ENCODE measurements at regions not wholly inside any gene's neighbourhood (a gene's known extent, or its start where the extent isn't known, plus 50 kb on each side); places are given as distances from the start of the nearest gene placed in this dataset.
"Not testable (repeated sequence)": the region's sequence is repeated elsewhere in the genome, so short reads cannot be mapped to it uniquely, and the experiment has no call there.

GRCh38 chr10:52952391-52953055, 179.9 kb upstream of the MBL2 start:
- DNase-seq (ENCODE audit: low spot score), result no peak

- no peak for DNase-seq (ENCODE audit: low spot score)
These were observed 179.2 kb upstream of the MBL2 start for GRCh38 chr10:52951824-52952223.

DNA sequence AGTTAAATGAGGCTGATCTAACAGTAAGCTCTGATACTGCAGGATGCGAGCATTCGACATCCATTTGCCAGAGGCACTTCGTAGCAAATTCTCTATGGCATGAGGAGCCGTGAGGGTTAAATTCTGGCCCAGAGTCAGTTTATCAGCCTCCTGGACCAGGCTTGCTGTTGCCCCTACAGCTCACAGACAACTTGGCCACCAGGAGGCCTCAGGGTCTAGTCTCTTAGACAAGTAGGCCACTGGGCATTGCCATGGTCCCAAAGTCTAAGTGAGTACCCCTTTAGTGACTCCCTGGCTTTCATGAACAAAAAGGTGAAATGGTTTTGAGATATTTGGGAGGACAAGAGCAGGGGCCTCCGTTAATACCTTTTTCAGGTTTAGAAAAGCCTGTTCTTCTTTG, 178.0 kb upstream of the MBL2 start:
- no peak for DNase-seq (ENCODE audit: low spot score)

DNA sequence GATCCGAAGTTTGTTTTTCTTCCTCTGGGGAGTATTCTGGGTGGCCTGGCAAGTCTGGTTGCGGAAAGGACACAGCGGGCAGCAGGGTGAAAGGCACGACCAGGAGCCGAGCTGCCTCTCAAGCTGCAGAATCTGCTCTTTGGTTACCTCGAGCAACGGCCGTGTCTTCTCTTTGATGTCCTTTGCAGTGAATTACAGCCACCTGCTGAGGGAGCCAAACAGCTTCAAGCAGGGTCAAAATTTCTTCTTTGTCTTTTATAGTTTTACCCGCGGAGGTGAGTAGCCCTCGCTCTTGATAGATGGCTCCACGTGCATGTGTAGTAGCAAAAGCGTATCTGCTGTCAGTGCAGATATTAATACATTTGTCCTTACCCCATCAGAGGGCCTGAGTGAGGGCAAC, 177.3 kb upstream of the MBL2 start:
- DNase-seq (ENCODE audit: low spot score), result no peak

DNA sequence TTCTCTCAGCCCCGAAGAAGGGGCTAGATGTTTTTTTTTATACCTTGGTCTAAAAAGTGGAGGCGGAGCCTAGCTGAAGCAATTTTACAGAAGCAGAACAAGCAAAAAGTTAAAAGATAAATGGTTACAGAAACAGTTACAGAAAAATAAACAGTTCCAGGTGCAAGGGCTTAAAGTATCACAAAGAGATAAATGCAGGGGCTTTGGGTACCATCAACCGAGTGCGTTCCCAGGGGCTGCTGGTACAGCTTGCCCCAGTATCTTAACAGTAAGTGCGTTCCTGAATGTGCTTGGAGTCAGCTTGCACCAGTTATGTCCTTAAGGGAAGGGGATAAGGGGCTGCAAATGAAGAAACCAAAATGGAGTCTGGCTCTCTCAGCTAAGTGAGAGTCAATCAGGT, 173.9 kb upstream of the MBL2 start:
- DNase-seq (ENCODE audit: low spot score), result no peak

GRCh38 chr10:52945521-52945920, 172.9 kb upstream of the MBL2 start:
- DNase-seq (ENCODE audit: low spot score), result not testable (repeated sequence)

DNA sequence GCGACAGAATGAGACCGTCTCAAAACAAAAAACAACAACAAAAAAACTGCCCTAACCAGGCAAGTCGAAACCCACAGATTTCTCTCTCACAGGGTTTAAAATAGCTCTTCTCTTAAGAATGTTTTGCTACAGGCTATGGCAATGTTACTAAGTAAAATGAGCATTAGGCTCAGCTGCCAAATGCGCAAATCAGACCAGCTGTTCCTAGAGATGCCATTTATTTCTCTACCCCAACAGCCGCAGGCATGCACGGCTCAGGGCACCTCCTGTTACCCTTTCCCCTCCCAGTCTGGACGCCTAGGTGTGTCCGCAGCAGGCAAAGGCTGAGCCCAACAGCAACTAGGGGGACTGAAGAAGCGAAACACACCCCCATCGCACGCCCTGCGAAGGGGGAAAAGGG, 168.3 kb upstream of the MBL2 start:
- no peak for DNase-seq (ENCODE audit: low spot score)

GRCh38 chr10:52939894-52940293, 167.3 kb upstream of the MBL2 start:
- no peak for DNase-seq (ENCODE audit: low spot score)

GRCh38 chr10:52933748-52934147, 161.2 kb upstream of the MBL2 start:
- DNase-seq (ENCODE audit: low spot score), result no peak

DNA sequence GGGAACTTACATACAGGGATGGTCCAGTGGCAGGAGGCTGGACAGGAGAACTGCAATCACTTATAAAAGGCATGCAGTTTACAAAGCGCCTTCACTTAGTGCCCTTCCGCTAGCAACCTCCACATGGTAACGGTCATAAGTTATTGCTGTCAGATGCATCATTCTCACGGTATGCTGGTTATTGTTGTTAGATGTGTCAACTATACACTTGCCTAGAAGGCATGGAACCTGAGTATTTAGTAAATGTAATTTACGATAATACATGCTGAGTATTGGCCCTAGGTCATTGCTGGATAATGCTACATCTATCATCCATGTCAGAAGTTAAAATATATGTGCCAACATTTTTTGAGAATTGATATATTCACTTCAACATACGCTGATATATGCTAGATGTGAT, 155.1 kb upstream of the MBL2 start:
- no peak for DNase-seq (ENCODE audit: low spot score)

DNA sequence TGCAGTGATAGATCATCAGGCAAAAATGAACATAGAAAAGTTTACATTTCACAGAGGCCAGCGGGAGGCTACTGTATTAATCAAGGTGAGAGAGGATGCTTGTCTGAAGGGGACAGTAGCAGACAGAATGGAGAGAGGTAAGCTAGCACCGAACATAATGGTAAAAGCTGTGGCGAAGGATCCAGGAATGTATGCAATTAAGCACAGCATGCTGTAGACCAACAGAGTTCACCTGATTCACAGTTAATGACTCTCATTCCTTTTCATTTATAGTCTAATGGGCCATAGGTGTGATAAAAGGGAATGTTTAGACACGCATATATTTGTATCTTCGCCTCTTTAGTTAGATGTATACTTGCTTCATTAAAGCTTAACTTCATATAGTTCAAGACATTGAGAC, 150.9 kb upstream of the MBL2 start:
- no peak for DNase-seq (ENCODE audit: low spot score)

DNA sequence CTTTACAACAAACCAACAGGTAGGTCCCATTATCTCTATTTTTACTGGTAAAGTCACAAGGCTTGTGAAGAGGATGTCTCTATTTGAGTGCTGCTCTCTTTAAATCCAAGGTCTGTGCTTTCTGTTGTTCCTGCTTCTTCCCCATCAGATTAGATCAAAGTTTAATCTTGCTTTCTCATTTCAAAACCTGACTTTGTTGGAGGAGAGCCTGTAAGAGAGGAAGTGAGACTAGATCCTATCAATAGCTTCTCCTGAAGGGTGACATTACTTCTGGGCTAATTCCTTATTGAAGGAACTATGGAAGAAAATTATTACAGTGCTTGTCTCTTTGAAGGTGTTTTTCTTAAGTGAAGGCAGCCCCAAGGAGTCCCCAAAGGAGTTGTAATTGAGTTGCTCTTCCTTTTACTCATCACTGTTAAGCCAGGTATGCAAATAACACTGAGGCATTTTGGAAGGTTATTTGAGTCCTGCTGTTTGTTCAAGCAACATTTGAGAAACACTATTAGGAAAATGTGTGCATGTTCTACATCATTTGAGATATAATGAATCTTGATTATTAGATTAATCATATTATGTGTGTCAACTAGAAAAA, 146.2 kb upstream of the MBL2 start:
- no peak for DNase-seq (ENCODE audit: low spot score)

DNA sequence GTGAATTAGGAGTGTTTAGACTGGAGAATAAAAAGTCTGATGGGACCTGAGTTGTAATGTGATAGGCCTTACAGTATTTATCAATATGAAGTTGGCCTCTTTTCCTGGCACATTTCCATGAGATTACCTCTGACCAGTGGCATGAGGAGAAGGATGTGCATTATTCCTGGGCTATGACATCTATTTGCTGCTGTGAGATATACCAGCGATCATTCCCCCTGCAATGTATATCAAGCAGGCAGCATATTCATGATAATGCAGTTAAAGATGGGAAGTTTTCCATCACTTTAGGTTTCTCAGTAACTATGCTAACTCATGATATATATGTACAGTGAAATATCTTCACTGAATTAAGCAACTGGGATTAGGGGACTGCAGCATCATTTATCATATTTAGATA, 142.8 kb upstream of the MBL2 start:
- no peak for DNase-seq (ENCODE audit: low spot score)

DNA sequence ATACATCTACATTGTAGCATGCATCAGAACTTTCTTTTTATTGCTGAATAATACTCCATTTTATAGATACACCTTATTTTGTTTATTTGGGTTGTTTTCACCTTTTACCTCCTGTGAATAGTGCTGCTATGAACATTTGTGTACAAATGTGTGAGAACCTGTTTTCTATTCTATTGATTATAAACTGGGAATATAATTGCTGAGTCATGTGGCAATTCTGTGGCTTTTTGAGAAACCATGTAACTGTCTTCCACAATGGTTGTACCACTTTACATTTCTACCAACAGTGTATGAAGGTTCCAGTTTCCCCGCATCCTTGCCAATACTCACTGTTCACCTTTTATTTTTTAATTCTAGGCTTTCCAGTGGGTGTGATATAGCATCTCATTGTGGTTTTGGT, 138.6 kb upstream of the MBL2 start:
- no peak for DNase-seq (ENCODE audit: low spot score)

DNA sequence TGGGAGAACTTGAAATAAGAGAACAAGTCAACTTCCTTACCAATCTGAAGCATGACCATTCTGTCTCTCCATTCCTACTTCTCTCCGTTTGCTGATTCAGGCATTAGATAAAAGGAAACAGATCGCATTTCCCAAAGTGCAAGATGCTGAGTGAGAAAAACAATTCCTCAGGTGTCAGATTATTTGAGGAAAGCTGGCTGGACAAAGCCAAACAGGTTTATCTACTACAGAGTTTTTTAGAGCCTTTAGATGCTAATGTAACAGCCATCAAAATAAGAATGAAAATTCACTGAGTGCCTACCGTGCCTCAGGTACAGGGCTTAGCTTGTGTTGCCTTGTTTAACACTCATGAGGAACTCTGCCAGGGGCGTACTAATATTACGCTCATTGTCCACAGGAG, 135.9 kb upstream of the MBL2 start:
- no peak for DNase-seq (ENCODE audit: low spot score)

- no peak for DNase-seq (ENCODE audit: low spot score)
These were observed 133.5 kb upstream of the MBL2 start for GRCh38 chr10:52906046-52906445.

DNA sequence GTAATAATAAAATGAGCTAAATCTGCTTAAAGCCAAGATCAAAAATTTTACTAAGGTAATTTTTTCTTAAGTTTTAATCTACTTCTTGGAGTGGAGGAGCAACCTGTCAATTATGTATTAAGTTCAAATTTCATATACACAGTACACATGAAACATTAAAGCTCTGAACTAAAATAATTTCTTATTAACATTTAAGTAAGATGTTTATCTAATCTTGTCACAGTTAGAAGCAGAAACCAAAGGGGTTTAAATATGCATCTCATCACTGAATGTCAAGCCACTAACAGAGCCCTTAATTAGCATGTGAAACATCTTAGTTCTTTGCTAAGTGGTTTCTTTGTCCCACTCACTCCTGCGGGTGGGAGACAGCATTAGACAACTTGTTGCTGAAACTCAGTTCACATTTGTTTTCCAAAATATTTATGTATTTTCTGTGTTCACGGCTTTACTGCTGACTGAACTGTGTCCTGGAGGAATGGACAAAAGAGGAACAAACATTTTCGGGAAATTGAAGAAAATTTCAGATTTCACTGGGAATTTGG, 130.9 kb upstream of the MBL2 start:
- DNase-seq (ENCODE audit: low spot score), result no peak

GRCh38 chr10:52900593-52900992, 128.0 kb upstream of the MBL2 start:
- DNase-seq (ENCODE audit: low spot score), result no peak

- no peak for DNase-seq (ENCODE audit: low spot score)
These were observed 124.6 kb upstream of the MBL2 start for GRCh38 chr10:52897162-52897561.

GRCh38 chr10:52895059-52895458, 122.5 kb upstream of the MBL2 start:
- no peak for DNase-seq (ENCODE audit: low spot score)

DNA sequence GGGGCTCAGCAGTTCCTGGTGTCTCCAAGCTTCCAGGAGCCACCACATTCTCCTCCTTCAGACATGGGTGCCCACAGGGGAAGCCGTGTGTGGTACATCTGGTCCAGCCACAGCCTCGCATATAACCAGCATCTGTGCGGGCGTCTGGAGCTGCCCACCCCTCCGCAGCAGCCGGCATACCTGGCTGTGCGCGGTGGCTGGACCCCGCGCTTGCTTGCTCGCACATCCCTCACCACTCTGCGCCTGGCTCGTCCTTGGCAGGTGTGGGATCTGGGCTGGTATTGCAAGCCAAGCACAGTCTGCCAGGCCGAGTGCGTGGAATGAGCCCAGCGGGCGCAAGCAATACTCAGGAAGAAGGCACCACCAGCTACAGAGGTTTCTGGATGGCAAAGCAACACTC, 117.7 kb upstream of the MBL2 start:
- no peak for DNase-seq (ENCODE audit: low spot score)

DNA sequence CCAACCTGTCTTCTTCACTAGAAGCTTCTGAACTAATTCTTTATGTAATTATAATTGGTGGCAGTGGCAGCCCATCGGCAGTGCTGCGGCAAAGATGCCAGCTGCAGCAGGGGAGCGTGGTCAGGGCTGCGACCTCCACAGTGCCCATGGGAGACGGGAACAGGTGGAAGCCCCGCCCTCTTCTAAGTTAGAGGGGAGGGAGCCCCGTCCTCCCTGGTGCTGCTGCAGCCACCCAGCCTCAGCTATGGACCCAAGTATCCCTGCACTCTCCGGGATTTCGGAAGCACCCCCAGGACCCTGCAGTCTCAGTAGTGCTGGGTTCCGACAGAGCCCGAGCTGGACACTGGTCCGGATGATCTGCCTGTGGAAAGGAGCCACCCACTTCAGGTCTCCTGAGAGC, 117.0 kb upstream of the MBL2 start:
- DNase-seq (ENCODE audit: low spot score), result no peak

GRCh38 chr10:52883996-52884871, 111.7 kb upstream of the MBL2 start:
- peak; percentile 57 for DNase-seq (ENCODE audit: low spot score)
